ENCODE measurements at regions not wholly inside any gene's neighbourhood (a gene's known extent, or its start where the extent isn't known, plus 50 kb on each side); places are given as distances from the start of the nearest gene placed in this dataset.
"Not testable (repeated sequence)": the region's sequence is repeated elsewhere in the genome, so short reads cannot be mapped to it uniquely, and the experiment has no call there.

DNA sequence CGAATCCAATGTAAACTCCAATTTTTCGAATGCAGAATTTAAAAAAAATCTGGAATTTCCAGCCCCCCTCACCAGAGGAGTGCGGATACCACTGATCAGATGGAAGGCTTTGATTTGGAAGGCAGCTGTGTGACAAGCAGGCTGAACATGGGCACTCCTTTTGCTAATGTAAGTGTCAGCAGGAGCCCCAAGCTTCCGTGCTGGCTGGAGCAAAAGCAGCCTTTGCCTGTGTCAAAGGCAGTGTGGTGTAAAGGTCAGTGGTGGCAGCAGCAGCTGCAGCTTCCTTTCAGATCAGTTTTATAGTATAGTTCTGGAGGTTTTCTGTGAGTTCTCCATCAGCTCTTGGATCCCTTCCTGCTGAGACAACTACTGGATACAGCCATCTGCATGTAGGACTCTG is 259.9 kb downstream of the CTH start:
- no peak for DNase-seq (ENCODE audit: low read depth, low spot score)

- no peak for DNase-seq (ENCODE audit: low read depth, low spot score)
Observed at GRCh38 chr1:70672442-70672888, 261.4 kb downstream of the CTH start.

- no peak for DNase-seq (ENCODE audit: low read depth, low spot score)
Observed at GRCh38 chr1:70674941-70675685, 264.0 kb downstream of the CTH start.

GRCh38 chr1:70675737-70676156 is 264.7 kb downstream of the CTH start:
- no peak for DNase-seq (ENCODE audit: low read depth, low spot score)

DNA sequence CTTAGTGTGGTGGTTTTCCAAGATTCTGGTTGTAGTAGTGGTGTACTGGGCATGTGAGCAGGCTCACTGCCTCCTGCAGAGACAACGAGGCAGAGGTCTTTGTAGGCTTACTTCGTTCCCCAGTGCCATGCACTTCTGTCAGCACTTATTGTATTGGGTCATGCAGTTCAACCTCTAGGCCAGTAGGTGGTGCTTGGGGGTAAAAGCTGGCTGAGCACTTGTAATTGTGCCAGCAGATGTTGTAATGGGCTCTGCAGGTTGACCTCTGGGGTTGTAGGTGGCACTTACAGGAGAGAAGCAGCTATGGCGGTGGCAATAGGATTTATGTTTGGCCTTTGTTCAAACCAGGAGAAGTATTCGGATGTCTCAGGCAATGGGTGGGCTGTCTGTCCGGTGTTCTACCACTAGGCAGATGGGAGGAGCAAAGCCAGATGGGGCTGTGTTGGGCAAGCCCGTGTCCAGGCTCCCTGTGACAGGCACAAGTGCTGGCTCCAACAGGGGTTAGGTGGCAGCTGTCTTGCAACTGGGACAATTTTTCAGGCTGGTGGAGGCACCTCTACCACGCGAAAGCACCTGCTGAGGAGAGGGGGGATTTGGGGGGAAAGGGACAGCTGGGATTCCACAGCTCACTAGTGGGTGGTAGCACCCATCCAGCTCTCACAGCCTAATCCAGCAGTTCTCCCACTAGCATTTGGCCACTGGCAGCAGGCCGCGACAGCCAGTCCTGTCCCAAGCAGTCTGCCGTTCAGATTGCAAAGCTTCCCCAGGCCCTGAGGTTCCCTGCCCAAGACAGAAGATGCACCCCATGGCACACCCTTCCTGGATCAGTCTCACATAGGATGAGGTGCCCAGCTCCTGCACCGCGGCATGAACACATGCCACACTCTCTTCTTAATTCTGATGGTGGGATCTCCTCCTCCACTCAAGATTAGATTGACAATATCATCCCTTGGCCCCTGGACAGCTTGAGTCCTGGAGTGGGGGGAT is 274.5 kb downstream of the CTH start:
- DNase-seq (ENCODE audit: low read depth, low spot score): no peak

DNA sequence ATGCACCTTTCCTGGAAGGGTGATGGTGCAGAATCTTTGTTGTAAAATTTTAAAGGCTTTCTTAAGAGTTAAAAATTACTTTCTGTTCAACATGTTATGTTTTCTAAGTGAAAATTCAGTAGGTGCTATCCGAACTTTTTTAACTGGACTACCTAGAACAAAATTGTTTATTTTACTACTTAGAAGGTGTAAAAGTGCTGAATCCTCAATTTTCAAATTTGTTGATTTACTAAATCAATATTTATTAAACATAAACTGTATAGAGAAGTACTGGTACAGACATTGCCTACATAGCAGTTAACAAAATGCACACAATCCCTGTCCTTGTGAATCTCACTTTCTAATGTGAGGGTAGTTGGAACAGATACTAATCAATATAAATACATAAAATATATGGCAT is 277.5 kb downstream of the CTH start:
- DNase-seq (ENCODE audit: low read depth, low spot score): no peak

GRCh38 chr1:70706381-70707037 is 295.4 kb downstream of the CTH start:
- no peak for DNase-seq (ENCODE audit: low read depth, low spot score)

- no peak for DNase-seq (ENCODE audit: low read depth, low spot score)
Observed at GRCh38 chr1:70707214-70707613, 296.1 kb downstream of the CTH start.

DNA sequence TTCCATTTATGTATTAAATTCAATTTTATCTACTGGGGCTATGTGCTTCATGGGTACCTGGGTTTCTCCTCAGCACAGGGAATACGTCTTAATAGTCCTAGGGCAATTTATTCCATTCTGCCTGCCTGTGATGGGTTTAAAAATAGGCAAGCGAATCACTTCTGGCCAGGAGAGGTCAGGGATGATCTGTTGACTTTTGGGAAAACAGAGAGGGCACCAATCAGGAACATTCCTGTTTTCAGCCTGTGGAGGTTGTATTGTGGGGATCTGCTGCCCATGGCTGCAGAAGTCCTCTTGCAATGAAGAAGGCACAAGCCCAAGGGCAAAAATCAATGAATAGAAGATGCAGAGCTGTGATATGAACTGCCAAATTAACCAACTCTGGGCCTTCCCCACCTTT is 303.1 kb downstream of the CTH start:
- no peak for DNase-seq (ENCODE audit: low read depth, low spot score)

DNA sequence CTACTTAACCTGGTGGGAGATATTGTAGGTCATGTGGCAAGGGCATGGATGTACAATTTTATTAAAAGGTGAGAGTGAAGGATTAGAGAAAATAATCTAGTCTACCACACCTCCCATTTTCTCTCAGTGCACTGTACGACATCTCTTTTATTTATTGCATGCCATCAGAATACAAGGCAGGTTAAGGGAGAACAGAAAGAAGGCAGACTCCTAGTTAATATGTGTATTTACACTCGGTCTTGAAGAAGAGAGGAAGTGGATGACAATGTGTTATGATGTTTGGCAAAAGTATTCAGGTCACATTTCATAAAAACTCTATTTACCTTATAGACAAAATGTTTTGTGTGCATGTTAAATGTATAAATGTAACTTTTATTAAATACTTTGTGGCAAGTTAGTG is 306.1 kb downstream of the CTH start:
- no peak for DNase-seq (ENCODE audit: low read depth, low spot score)

GRCh38 chr1:70717656-70718055 is 306.6 kb downstream of the CTH start:
- no peak for DNase-seq (ENCODE audit: low read depth, low spot score)

GRCh38 chr1:70718086-70718630 is 307.1 kb downstream of the CTH start:
- DNase-seq (ENCODE audit: low read depth, low spot score): no peak

- no peak for DNase-seq (ENCODE audit: low read depth, low spot score)
Observed at GRCh38 chr1:70719154-70719553, 308.1 kb downstream of the CTH start.

DNA sequence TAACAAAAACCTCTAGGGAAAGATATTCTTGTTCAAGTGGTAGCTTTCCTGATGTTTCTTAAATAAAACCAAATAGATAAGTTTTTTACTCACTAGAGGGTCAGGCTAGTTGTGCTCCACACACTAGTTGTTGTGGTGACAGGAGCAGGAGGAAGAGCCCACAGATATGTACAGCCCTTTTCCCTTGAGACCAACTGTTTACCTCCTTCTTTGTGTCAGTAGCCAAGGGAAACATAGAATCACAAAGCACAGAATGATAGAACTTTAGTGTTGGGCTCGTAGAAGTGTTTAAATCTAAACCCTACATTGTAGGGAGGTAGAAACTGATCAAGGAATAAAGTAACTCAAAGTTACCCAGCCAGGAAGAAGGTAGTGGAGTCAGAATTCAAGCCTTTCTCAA is 309.0 kb downstream of the CTH start:
- DNase-seq (ENCODE audit: low read depth, low spot score): no peak

GRCh38 chr1:70720521-70720920 is 309.5 kb downstream of the CTH start:
- DNase-seq (ENCODE audit: low read depth, low spot score): no peak

DNA sequence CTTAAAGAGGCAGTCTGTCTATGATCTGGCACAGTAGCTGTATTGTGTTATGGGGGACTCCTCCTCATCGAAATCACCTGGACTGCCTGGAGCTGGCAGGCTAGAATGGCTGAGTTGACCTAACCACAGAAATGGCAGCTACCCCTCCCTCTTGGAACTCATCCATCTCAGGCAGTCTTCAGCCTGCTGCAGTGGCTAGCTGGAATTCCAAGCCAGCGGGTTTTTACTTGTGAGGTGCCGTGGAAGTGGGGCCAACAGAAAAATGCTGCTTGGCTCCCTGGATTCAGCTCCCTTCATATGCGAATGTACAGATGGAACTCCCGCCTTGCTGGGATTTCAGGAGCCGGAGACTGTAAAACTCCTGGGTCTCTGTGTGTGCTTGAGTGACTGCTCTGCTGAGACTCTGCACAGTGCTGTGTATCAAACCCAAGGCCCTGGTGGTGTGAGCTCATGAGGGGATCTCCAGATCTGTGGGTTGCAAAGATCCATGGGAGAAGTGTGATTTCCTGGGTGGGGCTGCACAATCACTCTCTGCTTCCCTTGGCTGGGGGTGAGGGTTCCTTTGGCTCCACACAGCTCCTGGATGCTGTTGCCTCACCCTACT is 316.9 kb downstream of the CTH start:
- DNase-seq (ENCODE audit: low read depth, low spot score): no peak

GRCh38 chr1:70736518-70736917 is 311.1 kb downstream of the PTGER3 start:
- not testable (repeated sequence) for DNase-seq (ENCODE audit: low read depth, low spot score)

GRCh38 chr1:70737125-70737524 is 310.5 kb downstream of the PTGER3 start:
- DNase-seq (ENCODE audit: low read depth, low spot score): no peak

DNA sequence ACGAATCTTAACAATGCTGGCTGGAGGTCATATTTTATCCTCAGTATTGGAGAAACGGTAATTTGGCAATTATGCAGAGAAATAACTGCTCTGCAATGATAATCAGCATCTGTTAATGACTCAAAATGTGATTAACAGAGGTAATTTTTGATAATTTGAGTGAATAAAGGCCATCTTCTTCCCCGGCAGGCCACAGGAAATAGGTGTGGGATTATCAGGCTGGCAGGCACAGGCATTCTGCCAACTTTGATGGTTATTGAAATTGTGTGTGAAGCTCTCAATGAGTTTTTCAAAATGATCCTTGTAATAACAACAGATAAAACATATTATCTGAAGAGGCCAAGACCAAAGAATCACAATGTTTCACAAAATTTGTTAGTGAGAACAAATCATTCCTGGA is 309.0 kb downstream of the PTGER3 start:
- no peak for DNase-seq (ENCODE audit: low read depth, low spot score)

DNA sequence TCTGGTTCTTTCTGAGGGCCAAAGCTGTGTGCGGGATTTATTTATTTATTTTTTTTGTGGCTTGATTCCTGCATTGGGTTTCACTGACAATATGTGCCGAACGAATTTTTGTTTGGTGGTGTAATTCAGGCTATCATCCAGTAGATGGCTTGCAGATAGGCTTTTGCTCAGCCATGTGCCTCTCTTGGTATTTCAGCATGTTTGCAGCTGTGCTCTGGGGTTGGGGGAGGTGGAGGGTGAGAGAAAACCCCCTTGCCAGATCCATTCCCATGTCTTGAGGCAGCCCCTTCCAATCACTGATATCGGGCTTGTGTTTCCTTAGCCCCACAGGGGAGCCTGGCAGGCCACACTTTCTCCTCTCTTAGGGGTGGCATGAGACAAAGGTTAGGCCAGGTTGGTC is 302.4 kb downstream of the PTGER3 start:
- DNase-seq (ENCODE audit: low read depth, low spot score): no peak

DNA sequence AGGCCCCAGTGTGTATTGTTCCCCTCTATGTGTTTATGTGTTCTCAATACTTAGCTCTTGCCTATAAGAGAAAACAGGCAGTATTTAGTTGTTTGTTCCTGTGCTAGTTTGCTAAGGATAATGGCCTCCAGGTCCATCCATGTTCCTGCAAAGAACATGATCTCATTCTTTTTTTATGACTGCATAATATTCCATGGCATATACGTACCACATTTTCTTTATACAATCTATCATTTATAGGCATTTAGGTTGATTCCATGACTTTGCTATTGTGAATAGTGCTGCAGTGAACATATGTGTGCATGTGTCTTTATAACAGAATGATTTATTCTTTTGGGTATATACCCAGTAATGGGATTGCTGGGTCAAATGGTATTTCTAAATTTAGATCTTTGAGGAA is 301.6 kb downstream of the PTGER3 start:
- not testable (repeated sequence) for DNase-seq (ENCODE audit: low read depth, low spot score)
